ENCODE measurements at regions not wholly inside any gene's neighbourhood (a gene's known extent, or its start where the extent isn't known, plus 50 kb on each side); places are given as distances from the start of the nearest gene placed in this dataset.

GRCh38 chr2:2392332-2392731 is 61.3 kb upstream of the MYT1L start:
- H3K36me3 ChIP-seq: no peaks in the 10 kb centered on the region
- H3K4me3 ChIP-seq: no peak overlapping the region
- no peaks in the 10 kb centered on the region for H3K27me3 ChIP-seq
- no peaks in the 10 kb centered on the region for H3K9me3 ChIP-seq
- TF ChIP-seq POLR2A (IDR thresholded peaks at IDR 0.05) (no peak), CTCF (IDR thresholded peaks at IDR 0.05) (no peak), EP300 (IDR thresholded peaks at IDR 0.05) (no peak)
- no peak overlapping the region for H3K27ac ChIP-seq
- H3K4me1 ChIP-seq (ENCODE audit: insufficient read depth): no peaks in the 10 kb centered on the region
- 56 to 81% (median 66%) methylated on average over 2 of the region's 2 CpGs for WGBS, 3 donors
- intact Hi-C loops (cut with DNase I): no loop called here
- no peak for DNase-seq

GRCh38 chr2:2389215-2389614 is 58.1 kb upstream of the MYT1L start:
- intact Hi-C loops (cut with DNase I): no loop called here
- TF ChIP-seq POLR2A (IDR thresholded peaks at IDR 0.05) (no peak), CTCF (IDR thresholded peaks at IDR 0.05) (no peak), EP300 (IDR thresholded peaks at IDR 0.05) (no peak)
- Histone ChIP-seq H3K27ac (no peak overlapping the region), H3K27me3 (no peaks in the 10 kb centered on the region), H3K9me3 (no peaks in the 10 kb centered on the region), H3K4me3 (no peak overlapping the region), H3K4me1 (ENCODE audit: insufficient read depth) (no peaks in the 10 kb centered on the region), H3K36me3 (no peaks in the 10 kb centered on the region)
- DNase-seq: no peak
